B cell (primary cell): ENCODE measurements at regions not wholly inside any gene's neighbourhood (a gene's known extent, or its start where the extent isn't known, plus 50 kb on each side); places are given as distances from the start of the nearest gene placed in this dataset.

Source experiments
- CTCF ChIP-seq: fragments of 200-600 bp; IDR thresholded peaks from one replicate; pipeline ENCODE4 v1.8.0; 2022; ENCODE audit warnings: antibody characterized with exemption, mild to moderate bottlenecking
- EZH2 ChIP-seq: IDR thresholded peaks from 2 replicates; pipeline ENCODE4 v1.6.1; 2012; ENCODE audit warnings: borderline replicate concordance, low read depth, mild to moderate bottlenecking, moderate library complexity, low read length; ENCODE audit not compliant: insufficient read depth, poor library complexity, severe bottlenecking

GRCh38 chr16:48014349-48015135 is 141.3 kb downstream of the ABCC12 start:
- no peak for TF ChIP-seq CTCF
- TF ChIP-seq EZH2: no peak
